ENCODE measurements at regions not wholly inside any gene's neighbourhood (a gene's known extent, or its start where the extent isn't known, plus 50 kb on each side); places are given as distances from the start of the nearest gene placed in this dataset.

- no peak for TF ChIP-seq POLR2A (IDR thresholded peaks at IDR 0.05)
- TF ChIP-seq CTCF (IDR thresholded peaks at IDR 0.05), result no peak
- no peak for TF ChIP-seq EP300 (IDR thresholded peaks at IDR 0.05)
These were observed 700.6 kb upstream of the ZEB2 start for GRCh38 chr2:145220496-145220895.
